Mucosa of descending colon (tissue), 3 donors: ENCODE measurements at regions not wholly inside any gene's neighbourhood (a gene's known extent, or its start where the extent isn't known, plus 50 kb on each side); places are given as distances from the start of the nearest gene placed in this dataset.

Experiments
- ATAC-seq: fragments of 200-7000 bp; cut with Tn5 transposase; one replicate; pipeline ENCODE4 v1.9.1; 2020; ENCODE audit warnings: mild to moderate bottlenecking, moderate library complexity
- DNase-seq, 3 donors: peaks; one replicate each; pipeline ENCODE4 v3.0.0-alpha.2; 2020
- H3K36me3 ChIP-seq: fragments of 200-600 bp; one replicate; pipeline ENCODE4 v1.8.0; 2021; ENCODE audit warnings: low read depth, mild to moderate bottlenecking
- H3K4me1 ChIP-seq: fragments of 200-600 bp; one replicate; pipeline ENCODE4 v1.8.0; 2021; ENCODE audit warnings: low read depth, mild to moderate bottlenecking
- H3K4me3 ChIP-seq: fragments of 200-600 bp; one replicate; pipeline ENCODE4 v1.8.0; 2021; ENCODE audit warnings: mild to moderate bottlenecking
- H3K9me3 ChIP-seq: fragments of 200-600 bp; one replicate; pipeline ENCODE4 v1.8.0; 2021; ENCODE audit warnings: mild to moderate bottlenecking
- intact Hi-C, 2 donors: fragments of 100-400 bp; cut with DNase I in 1 of 2; cut with micrococcal nuclease in 1 of 2; formaldehyde crosslinking; loops; one replicate each; pipeline versions ENCODE4 v1.11.0 to v1.11.1; 2022; cut with DNase I, micrococcal nuclease
- TF ChIP-seq, protein P1 (sequence below): fragments of 200-600 bp; IDR thresholded peaks from one replicate; pipeline ENCODE4 v1.8.0; 2022; ENCODE audit warnings: antibody characterized with exemption, mild to moderate bottlenecking
- donor health status: DM: no; HTN: no; CAD: no; lungs with moderate emphysema.
- donor health status: DM: no; HTN: no; CAD: no.
- donor health status: DM: no; HTN: yes; CAD: no.

DNA sequence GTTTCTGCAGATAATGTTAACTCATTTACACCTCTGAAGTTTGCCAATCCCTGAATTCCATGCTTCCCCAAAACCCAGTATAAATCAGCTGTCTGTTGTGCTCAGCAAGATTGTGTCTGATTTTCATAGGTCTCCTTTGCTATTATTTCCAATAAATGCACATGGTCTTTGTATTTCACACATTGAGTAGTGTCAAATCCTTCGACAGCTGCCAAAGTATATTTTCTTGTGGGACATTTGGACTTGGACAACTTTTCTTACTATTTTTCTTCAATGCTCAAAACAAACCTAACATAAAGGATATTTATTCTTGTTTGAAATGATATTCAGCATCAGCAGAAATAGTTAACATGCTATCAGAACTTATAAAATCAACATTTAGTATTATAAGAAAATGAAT, 406.1 kb upstream of the OR4E1 start:
- Histone ChIP-seq H3K4me3 (no peak overlapping the region), H3K36me3 (no peaks in the 10 kb centered on the region), H3K9me3 (no peaks in the 10 kb centered on the region), H3K4me1 (no peaks in the 10 kb centered on the region)
- intact Hi-C loops = no loop called here
- TF ChIP-seq, protein P1, sequence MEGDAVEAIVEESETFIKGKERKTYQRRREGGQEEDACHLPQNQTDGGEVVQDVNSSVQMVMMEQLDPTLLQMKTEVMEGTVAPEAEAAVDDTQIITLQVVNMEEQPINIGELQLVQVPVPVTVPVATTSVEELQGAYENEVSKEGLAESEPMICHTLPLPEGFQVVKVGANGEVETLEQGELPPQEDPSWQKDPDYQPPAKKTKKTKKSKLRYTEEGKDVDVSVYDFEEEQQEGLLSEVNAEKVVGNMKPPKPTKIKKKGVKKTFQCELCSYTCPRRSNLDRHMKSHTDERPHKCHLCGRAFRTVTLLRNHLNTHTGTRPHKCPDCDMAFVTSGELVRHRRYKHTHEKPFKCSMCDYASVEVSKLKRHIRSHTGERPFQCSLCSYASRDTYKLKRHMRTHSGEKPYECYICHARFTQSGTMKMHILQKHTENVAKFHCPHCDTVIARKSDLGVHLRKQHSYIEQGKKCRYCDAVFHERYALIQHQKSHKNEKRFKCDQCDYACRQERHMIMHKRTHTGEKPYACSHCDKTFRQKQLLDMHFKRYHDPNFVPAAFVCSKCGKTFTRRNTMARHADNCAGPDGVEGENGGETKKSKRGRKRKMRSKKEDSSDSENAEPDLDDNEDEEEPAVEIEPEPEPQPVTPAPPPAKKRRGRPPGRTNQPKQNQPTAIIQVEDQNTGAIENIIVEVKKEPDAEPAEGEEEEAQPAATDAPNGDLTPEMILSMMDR = no peak
- DNase-seq = no peak
- no peak for ATAC-seq

DNA sequence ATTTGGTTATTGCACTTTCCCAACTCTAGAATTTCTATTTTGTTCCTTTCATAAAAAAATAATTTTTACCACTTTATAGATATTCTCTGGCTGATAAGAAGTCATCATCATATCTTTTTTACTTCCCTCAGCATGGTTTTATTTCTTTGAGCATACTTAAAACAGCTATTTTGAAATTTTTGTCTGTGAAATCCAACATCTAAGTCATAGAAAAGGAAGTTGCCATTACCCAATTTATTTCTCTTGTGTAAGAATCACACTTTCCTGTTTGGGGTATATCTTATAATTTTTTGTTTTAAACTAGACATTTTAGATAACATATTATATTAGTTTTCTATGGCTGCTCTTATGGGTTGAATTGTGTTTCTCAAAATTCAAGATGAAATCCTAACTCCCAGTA, 400.2 kb upstream of the OR4E1 start:
- intact Hi-C loops = no loop called here
- TF ChIP-seq, protein P1 = no peak
- Histone ChIP-seq H3K9me3 (no peaks in the 10 kb centered on the region), H3K4me1 (no peaks in the 10 kb centered on the region), H3K36me3 (no peaks in the 10 kb centered on the region), H3K4me3 (no peak overlapping the region)
- ATAC-seq = no peak
- DNase-seq = no peak

DNA sequence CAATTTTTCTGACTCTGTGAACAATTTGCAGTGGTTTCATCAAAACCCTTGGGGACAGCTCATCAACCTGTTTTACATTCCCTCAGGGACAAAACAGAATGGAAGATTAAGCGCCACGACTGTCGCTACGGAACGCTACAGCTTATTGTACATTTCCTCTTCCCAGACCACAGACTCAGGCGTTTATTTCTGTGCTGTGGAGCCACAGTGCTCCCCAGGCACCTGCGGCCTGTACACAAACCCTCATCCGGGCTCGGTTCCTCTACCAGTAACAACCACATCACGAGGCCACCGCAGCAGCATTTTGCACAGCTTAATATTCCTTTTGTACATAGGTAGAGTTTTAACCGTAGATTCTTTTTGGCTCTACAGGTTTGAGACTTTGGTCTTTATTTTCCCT, 397.4 kb upstream of the OR4E1 start:
- ATAC-seq = peak; percentile 74

DNA sequence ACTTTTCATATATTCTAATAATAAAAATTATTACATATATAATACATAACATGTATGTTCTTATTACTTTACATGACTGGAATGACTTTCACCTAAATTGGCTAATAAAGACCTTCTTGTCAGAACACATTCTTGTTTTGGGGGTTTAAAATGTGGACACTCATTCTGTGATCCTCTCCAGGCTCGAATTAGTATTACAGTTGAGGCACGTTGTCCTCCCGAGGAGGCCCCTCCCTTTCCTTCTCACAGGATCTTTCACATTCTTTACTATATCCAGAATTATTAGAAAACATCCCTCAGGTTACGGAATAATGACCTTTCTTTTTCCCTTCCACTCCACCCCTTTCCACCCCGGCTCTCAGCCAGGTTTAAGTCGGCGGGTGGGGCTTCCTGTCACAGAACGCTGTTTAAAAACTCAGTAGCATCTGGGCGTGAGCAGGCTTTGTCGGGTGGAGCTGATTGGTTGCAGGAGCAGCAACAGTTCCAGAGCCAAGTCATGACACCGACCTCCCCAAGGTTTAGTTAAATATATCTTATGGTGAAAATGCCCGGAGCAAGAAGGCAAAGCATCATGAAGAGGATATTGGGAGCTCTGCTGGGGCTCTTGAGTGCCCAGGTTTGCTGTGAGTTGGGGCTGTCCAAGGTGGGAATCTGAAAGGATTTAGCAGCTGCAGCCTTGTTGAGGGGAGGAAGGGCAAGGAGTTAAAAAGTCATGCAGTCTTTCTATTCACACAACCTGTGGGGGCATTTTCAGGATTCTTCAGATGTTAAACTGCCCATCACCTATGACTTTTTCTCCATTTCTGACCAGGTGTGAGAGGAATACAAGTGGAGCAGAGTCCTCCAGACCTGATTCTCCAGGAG, 396.7 kb upstream of the OR4E1 start:
- intact Hi-C loops = no loop called here
- H3K9me3 ChIP-seq = no peaks in the 10 kb centered on the region
- no peaks in the 10 kb centered on the region for H3K36me3 ChIP-seq
- H3K4me3 ChIP-seq = no peak overlapping the region
- peak; percentile 30 to 50 (median 32) for DNase-seq
- no peaks in the 10 kb centered on the region for H3K4me1 ChIP-seq
- TF ChIP-seq, protein P1 = no peak
- ATAC-seq = peak; percentile 64

More for the DNA sequence above, 397.4 kb upstream of the OR4E1 start:
- peak; percentile 34 to 63 (median 41) for DNase-seq
- Histone ChIP-seq H3K4me3 (no peak overlapping the region), H3K4me1 (no peaks in the 10 kb centered on the region), H3K9me3 (no peaks in the 10 kb centered on the region), H3K36me3 (no peaks in the 10 kb centered on the region)
- TF ChIP-seq, protein P1 = no peak
- intact Hi-C loops = no loop called here

DNA sequence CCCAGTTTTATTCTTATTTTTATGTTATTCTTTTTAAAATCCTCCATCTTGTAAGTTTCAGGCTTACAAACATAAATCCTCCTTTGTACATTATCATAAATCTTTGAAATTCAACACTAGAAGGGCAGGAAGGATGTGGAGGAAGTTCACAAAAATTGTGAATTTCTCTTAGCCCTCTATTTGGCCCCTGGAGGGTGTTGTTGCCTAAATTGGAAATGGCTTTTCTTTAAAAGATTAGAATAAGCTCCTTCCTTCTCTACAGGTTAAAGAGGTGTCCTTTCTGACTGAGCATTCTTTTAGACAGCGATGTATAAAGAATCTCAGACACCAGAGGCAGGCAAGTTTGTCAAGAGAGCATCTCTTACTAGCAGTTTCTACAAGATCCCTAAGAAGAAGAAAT, 391.7 kb upstream of the OR4E1 start:
- Histone ChIP-seq H3K9me3 (no peaks in the 10 kb centered on the region), H3K4me3 (no peak overlapping the region), H3K36me3 (no peaks in the 10 kb centered on the region), H3K4me1 (no peaks in the 10 kb centered on the region)
- DNase-seq (no peak), ATAC-seq (no peak)
- intact Hi-C loops = no loop called here
- TF ChIP-seq, protein P1 = no peak
